SK-N-SH (cell line): ENCODE measurements at regions not wholly inside any gene's neighbourhood (a gene's known extent, or its start where the extent isn't known, plus 50 kb on each side); places are given as distances from the start of the nearest gene placed in this dataset.

Experiments used
- CTCF ChIA-PET: fragments of 300-600, 350-600 bp; formaldehyde crosslinking; extraction: SDS; loops from one replicate; lab custom pipeline; 2021; lab: Yijun Ruan, JAX
- POLR2A ChIA-PET: fragments of 350-600 bp; sonication (Branson Sonifier 250); formaldehyde crosslinking; extraction: SDS; loops from one replicate; lab custom pipeline; 2020; ENCODE audit warnings: antibody characterized with exemption, inconsistent platforms; lab: Yijun Ruan, JAX
- DNase-seq: peaks from one replicate; pipeline ENCODE4 v3.0.0; 2012
- H2AFZ ChIP-seq: fragments of 200-600 bp; sonication (generic); 2 replicates; pipeline ENCODE4 v1.8.1; 2016; ENCODE audit warnings: antibody characterized with exemption, mild to moderate bottlenecking, low read depth
- H3F3A ChIP-seq: fragments of 200-600 bp; sonication (generic); replicated peaks from 2 replicates; pipeline ENCODE3; 2016; ENCODE audit warnings: antibody characterized with exemption, mild to moderate bottlenecking; ENCODE audit not compliant: insufficient read depth
- H3K27ac ChIP-seq, 2 experiments: fragments of 200-500 bp in 1 of 2; fragments of 200-600 bp in 1 of 2; sonication (Bioruptor generic) in 1 of 2; sonication (generic), shearing (Covaris generic) in 1 of 2; 2 replicates each; pipeline versions ENCODE4 v1.5.1 to v1.6.1; 2014 to 2016; ENCODE audit warnings: low read depth in 2 of 2, inconsistent platforms in 1 of 2, low read length in 1 of 2, mild to moderate bottlenecking in 1 of 2, mixed read lengths in 1 of 2
- H3K27me3 ChIP-seq: fragments of 200-600 bp; sonication (generic), shearing (Covaris generic); 2 replicates; pipeline ENCODE4 v1.6.1; 2016; ENCODE audit warnings: mixed run types; ENCODE audit not compliant: insufficient read depth
- H3K36me3 ChIP-seq, 2 experiments: fragments of 200-500 bp in 1 of 2; fragments of 200-600 bp in 1 of 2; sonication (Bioruptor generic) in 1 of 2; sonication (generic) in 1 of 2; replicated peaks in 1 of 2; 2 replicates each; pipeline versions ENCODE3 to v1.5.1; 2014 to 2016; ENCODE audit warnings: low read length in 1 of 2, mild to moderate bottlenecking in 1 of 2; ENCODE audit not compliant: insufficient read depth in 2 of 2, control insufficient read depth in 1 of 2
- H3K4me1 ChIP-seq, 2 experiments: fragments of 200-500 bp in 1 of 2; fragments of 200-600 bp in 1 of 2; sonication (Bioruptor generic) in 1 of 2; sonication (generic), shearing (Covaris generic) in 1 of 2; 2 replicates each; pipeline versions ENCODE4 v1.5.1 to v1.6.1; 2014 to 2016; ENCODE audit warnings: low read depth in 1 of 2, low read length in 1 of 2, mixed run types in 1 of 2; ENCODE audit not compliant: insufficient read depth in 2 of 2, control insufficient read depth in 1 of 2
- H3K4me2 ChIP-seq: fragments of 200-600 bp; sonication (generic), shearing (Covaris generic); 2 replicates; pipeline ENCODE4 v1.6.1; 2017; ENCODE audit warnings: mixed run types
- H3K4me3 ChIP-seq, 2 experiments: fragments of 200-500 bp in 1 of 2; fragments of 200-600 bp in 1 of 2; sonication (Bioruptor generic) in 1 of 2; sonication (generic), shearing (Covaris generic) in 1 of 2; 2 replicates each; pipeline versions ENCODE4 v1.5.1 to v1.8.1; 2014 to 2016; ENCODE audit warnings: low read depth in 2 of 2, inconsistent platforms in 1 of 2, low read length in 1 of 2, mild to moderate bottlenecking in 1 of 2, mixed read lengths in 1 of 2, moderate library complexity in 1 of 2
- H3K79me2 ChIP-seq: fragments of 200-600 bp; sonication (generic); 2 replicates; pipeline ENCODE4 v1.8.1; 2017; ENCODE audit warnings: mild to moderate bottlenecking; ENCODE audit not compliant: insufficient read depth
- H3K9ac ChIP-seq: fragments of 200-600 bp; sonication (generic); 2 replicates; pipeline ENCODE4 v1.6.1; 2017; ENCODE audit warnings: mixed run types
- H3K9me2 ChIP-seq: fragments of 200-600 bp; sonication (generic); 2 replicates; pipeline ENCODE4 v1.6.1; 2017; ENCODE audit warnings: mixed run types
- H3K9me3 ChIP-seq: fragments of 200-600 bp; sonication (generic); 2 replicates; pipeline ENCODE4 v1.6.1; 2017; ENCODE audit warnings: mixed run types, mild to moderate bottlenecking, moderate library complexity
- H4K20me1 ChIP-seq: fragments of 200-600 bp; sonication (generic); 2 replicates; pipeline ENCODE4 v1.6.1; 2017; ENCODE audit warnings: mild to moderate bottlenecking, mixed run types; ENCODE audit not compliant: insufficient read depth
- CHD2 ChIP-seq: fragments of 150-350 bp; IDR thresholded peaks from 2 replicates; pipeline ENCODE4 v1.6.1; 2018; ENCODE audit warnings: low read length; ENCODE audit not compliant: partially characterized antibody
- EP300 ChIP-seq, 2 experiments: IDR thresholded peaks; 2 replicates each; pipeline versions ENCODE4 v1.4.0 to v1.6.1; 2012; ENCODE audit warnings: borderline replicate concordance in 1 of 2, low read depth in 1 of 2, low read length in 1 of 2
- FOSL2 ChIP-seq: IDR thresholded peaks from 2 replicates; pipeline ENCODE4 v1.4.0; 2012; ENCODE audit warnings: low read depth, mild to moderate bottlenecking, moderate library complexity, borderline replicate concordance
- GABPA ChIP-seq: IDR thresholded peaks from 2 replicates; pipeline ENCODE4 v1.4.0; 2012; ENCODE audit warnings: low read depth, mild to moderate bottlenecking
- JUND ChIP-seq: IDR thresholded peaks from 2 replicates; pipeline ENCODE4 v1.4.0; 2012
- MXI1 ChIP-seq: IDR thresholded peaks from 2 replicates; pipeline ENCODE4 v1.6.1; 2012; ENCODE audit warnings: mild to moderate bottlenecking, low read depth, low read length, improper control_type of control experiment
- RAD21 ChIP-seq: IDR thresholded peaks from 2 replicates; pipeline ENCODE4 v1.6.1; 2012; ENCODE audit warnings: mild to moderate bottlenecking, low read length
- RCOR1 ChIP-seq: fragments of 150-350 bp; IDR thresholded peaks from 2 replicates; pipeline ENCODE4 v1.6.1; 2017; ENCODE audit warnings: antibody characterized with exemption, low read length
- RFX5 ChIP-seq: IDR thresholded peaks from 2 replicates; pipeline ENCODE4 v1.6.1; 2012; ENCODE audit warnings: mild to moderate bottlenecking, improper control_type of control experiment, low read length
- SIN3A ChIP-seq: IDR thresholded peaks from 2 replicates; pipeline ENCODE4 v1.6.1; 2012; ENCODE audit warnings: low read depth, mild to moderate bottlenecking, low read length, moderate library complexity, borderline replicate concordance
- SMC3 ChIP-seq: IDR thresholded peaks from 2 replicates; pipeline ENCODE4 v1.6.1; 2012; ENCODE audit warnings: low read depth, low read length, improper control_type of control experiment
- TAF1 ChIP-seq: IDR thresholded peaks from 2 replicates; pipeline ENCODE4 v1.6.1; 2012; ENCODE audit warnings: low read depth, mild to moderate bottlenecking, low read length, moderate library complexity, borderline replicate concordance
- TCF12 ChIP-seq: IDR thresholded peaks from 2 replicates; pipeline ENCODE4 v1.4.0; 2012
- TEAD4 ChIP-seq: IDR thresholded peaks from 2 replicates; pipeline ENCODE4 v1.4.0; 2012; ENCODE audit warnings: mild to moderate bottlenecking, borderline replicate concordance; ENCODE audit not compliant: insufficient read depth
- USF1 ChIP-seq: IDR thresholded peaks from 2 replicates; pipeline ENCODE4 v1.4.0; 2012; ENCODE audit warnings: low read depth, borderline replicate concordance
- YY1 ChIP-seq: IDR thresholded peaks from 2 replicates; pipeline ENCODE4 v1.4.0; 2012; ENCODE audit warnings: low read depth, mild to moderate bottlenecking
- WGBS: methylation state at CpG from one replicate; pipeline ENCODE4 v1.1.6; 2017; ENCODE audit warnings: low lambda C conversion rate; 5-methylcytosine and 5-hydroxymethylcytosine counted together
- TF ChIP-seq, protein P1 (sequence below): fragments of 150-350 bp; IDR thresholded peaks from 2 replicates; pipeline ENCODE4 v1.6.1; 2016; ENCODE audit warnings: mild to moderate bottlenecking, low read depth, low read length
- TF ChIP-seq, protein P2 (sequence below): IDR thresholded peaks from 2 replicates; pipeline ENCODE4; 2012
- TF ChIP-seq, protein P3 (sequence below): IDR thresholded peaks from 2 replicates; pipeline ENCODE4 v1.4.0; 2012; ENCODE audit warnings: low read depth, borderline replicate concordance
- TF ChIP-seq, protein P4 (sequence below): IDR thresholded peaks from 2 replicates; pipeline ENCODE4 v1.4.0; 2012; ENCODE audit warnings: low read depth

DNA sequence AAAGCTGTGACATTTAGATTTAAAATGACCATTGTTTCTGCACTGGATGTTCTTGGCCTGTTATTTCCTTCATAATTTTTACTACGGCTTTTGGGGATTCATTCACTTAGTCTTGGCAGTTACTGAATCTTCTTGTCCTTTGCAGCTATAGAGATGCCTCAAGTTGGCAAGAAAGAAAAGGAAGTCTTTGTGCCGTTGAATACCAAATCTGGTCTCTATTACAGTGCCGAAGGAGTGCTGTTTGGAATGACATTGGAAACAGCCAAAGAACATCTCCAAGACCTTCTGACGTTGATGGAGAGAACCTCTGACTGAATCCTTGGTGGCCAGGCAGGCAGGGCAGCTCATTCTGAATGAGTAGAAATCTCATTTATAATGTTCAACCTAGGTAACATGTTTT, 54.3 kb upstream of the NRP1 start:
- Histone ChIP-seq H3K4me1 (peaks cover 0 to 2% of the 10 kb centered on the region in 2 experiments; a peak in 1 of 4 replicates), H2AFZ (no peak overlapping the region), H3K9me2 (no peaks in the 10 kb centered on the region), H3K4me2 (no peak overlapping the region), H3K9me3 (no peaks in the 10 kb centered on the region), H4K20me1 (no peaks in the 10 kb centered on the region), H3K27ac (no peak overlapping the region), H3F3A (no peaks in the 10 kb centered on the region), H3K4me3 (no peak overlapping the region), H3K79me2 (no peaks in the 10 kb centered on the region), H3K27me3 (no peaks in the 10 kb centered on the region), H3K36me3 (no peaks in the 10 kb centered on the region), H3K9ac (no peak overlapping the region)
- TF ChIP-seq EP300 (IDR thresholded peaks at IDR 0.05; ENCODE audit: borderline replicate concordance in 1 of 2, low read depth in 1 of 2, low read length in 1 of 2) (no peak), TAF1 (no peak), RAD21 (no peak), USF1 (no peak), TEAD4 (no peak), GABPA (no peak), JUND (no peak), RFX5 (no peak), MXI1 (no peak), CHD2 (no peak), YY1 (no peak), FOSL2 (no peak), SMC3 (no peak), TCF12 (no peak)
- TF ChIP-seq, protein P1, sequence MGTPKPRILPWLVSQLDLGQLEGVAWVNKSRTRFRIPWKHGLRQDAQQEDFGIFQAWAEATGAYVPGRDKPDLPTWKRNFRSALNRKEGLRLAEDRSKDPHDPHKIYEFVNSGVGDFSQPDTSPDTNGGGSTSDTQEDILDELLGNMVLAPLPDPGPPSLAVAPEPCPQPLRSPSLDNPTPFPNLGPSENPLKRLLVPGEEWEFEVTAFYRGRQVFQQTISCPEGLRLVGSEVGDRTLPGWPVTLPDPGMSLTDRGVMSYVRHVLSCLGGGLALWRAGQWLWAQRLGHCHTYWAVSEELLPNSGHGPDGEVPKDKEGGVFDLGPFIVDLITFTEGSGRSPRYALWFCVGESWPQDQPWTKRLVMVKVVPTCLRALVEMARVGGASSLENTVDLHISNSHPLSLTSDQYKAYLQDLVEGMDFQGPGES, result no peak
- TF ChIP-seq, protein P2, sequence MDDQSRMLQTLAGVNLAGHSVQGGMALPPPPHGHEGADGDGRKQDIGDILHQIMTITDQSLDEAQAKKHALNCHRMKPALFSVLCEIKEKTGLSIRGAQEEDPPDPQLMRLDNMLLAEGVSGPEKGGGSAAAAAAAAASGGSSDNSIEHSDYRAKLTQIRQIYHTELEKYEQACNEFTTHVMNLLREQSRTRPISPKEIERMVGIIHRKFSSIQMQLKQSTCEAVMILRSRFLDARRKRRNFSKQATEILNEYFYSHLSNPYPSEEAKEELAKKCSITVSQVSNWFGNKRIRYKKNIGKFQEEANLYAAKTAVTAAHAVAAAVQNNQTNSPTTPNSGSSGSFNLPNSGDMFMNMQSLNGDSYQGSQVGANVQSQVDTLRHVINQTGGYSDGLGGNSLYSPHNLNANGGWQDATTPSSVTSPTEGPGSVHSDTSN, result no peak
- ChIA-PET CTCF (interaction anchor here (1.1 kb wide), 1 partner anchor 18 kb away, joined by 3 read pairs; no protein-coding TSS in a partner anchor), POLR2A (no interaction called here)
- DNase-seq, result no peak
- 94% methylated on average over 4 of the region's 4 CpGs for WGBS

GRCh38 chr10:33388382-33388781, 53.9 kb upstream of the NRP1 start:
- Histone ChIP-seq H3K4me2 (no peak overlapping the region), H3K9me2 (no peaks in the 10 kb centered on the region), H4K20me1 (no peaks in the 10 kb centered on the region), H3K9me3 (no peaks in the 10 kb centered on the region), H3K27me3 (no peaks in the 10 kb centered on the region), H3K27ac (no peak overlapping the region), H3F3A (no peaks in the 10 kb centered on the region), H2AFZ (no peak overlapping the region), H3K4me3 (no peak overlapping the region), H3K36me3 (no peaks in the 10 kb centered on the region), H3K79me2 (no peaks in the 10 kb centered on the region), H3K9ac (no peak overlapping the region), H3K4me1 (peaks cover under 1 to 6% of the 10 kb centered on the region in 2 experiments; a peak in 3 of 4 replicates)
- CTCF ChIA-PET, result no interaction called here
- TF ChIP-seq TEAD4 (no peak), RCOR1 (no peak), RFX5 (no peak), YY1 (no peak), EP300 (IDR thresholded peaks at IDR 0.05; ENCODE audit: borderline replicate concordance in 1 of 2, low read depth in 1 of 2, low read length in 1 of 2) (no peak), SIN3A (no peak), FOSL2 (no peak), GABPA (no peak), CHD2 (no peak)
- TF ChIP-seq, protein P1, result no peak
- TF ChIP-seq, protein P2, result no peak
- TF ChIP-seq, protein P3, sequence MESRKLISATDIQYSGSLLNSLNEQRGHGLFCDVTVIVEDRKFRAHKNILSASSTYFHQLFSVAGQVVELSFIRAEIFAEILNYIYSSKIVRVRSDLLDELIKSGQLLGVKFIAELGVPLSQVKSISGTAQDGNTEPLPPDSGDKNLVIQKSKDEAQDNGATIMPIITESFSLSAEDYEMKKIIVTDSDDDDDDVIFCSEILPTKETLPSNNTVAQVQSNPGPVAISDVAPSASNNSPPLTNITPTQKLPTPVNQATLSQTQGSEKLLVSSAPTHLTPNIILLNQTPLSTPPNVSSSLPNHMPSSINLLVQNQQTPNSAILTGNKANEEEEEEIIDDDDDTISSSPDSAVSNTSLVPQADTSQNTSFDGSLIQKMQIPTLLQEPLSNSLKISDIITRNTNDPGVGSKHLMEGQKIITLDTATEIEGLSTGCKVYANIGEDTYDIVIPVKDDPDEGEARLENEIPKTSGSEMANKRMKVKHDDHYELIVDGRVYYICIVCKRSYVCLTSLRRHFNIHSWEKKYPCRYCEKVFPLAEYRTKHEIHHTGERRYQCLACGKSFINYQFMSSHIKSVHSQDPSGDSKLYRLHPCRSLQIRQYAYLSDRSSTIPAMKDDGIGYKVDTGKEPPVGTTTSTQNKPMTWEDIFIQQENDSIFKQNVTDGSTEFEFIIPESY, result no peak
- TF ChIP-seq, protein P4, sequence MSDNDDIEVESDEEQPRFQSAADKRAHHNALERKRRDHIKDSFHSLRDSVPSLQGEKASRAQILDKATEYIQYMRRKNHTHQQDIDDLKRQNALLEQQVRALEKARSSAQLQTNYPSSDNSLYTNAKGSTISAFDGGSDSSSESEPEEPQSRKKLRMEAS, result no peak
- WGBS, result 97% methylated on average over 1 of the region's 1 CpG
- no peak for DNase-seq
- POLR2A ChIA-PET, result no interaction called here
